ENCODE measurements at regions not wholly inside any gene's neighbourhood (a gene's known extent, or its start where the extent isn't known, plus 50 kb on each side); places are given as distances from the start of the nearest gene placed in this dataset.

DNA sequence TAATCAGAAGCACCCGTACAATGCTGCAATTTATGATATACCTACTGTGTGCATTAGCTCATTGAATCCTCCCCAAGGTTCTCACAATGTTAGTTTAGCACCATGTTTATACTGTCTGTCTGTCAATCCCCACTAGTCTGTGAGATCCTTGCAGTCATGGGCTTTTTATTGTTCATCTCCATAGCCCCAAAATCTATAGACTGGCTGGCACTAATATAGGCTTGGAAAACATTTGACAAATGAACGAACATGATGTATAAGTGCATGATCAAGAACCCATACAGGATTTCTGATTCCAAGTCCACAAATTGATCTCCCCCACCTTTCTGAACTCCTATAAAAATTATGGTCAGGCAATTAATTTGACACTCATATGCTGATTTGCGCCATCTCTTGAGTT, 290.0 kb downstream of the OMA1 start:
- TF ChIP-seq POLR2A (IDR thresholded peaks at IDR 0.05; ENCODE audit: low read depth, low read length): no peak
- no peak for TF ChIP-seq POLR2AphosphoS5 (IDR thresholded peaks at IDR 0.05; ENCODE audit: low read depth, low read length)
- TF ChIP-seq TAF1 (IDR thresholded peaks at IDR 0.05; ENCODE audit: borderline replicate concordance, low read depth, low read length): no peak
